ENCODE measurements at regions not wholly inside any gene's neighbourhood (a gene's known extent, or its start where the extent isn't known, plus 50 kb on each side); places are given as distances from the start of the nearest gene placed in this dataset.

DNA sequence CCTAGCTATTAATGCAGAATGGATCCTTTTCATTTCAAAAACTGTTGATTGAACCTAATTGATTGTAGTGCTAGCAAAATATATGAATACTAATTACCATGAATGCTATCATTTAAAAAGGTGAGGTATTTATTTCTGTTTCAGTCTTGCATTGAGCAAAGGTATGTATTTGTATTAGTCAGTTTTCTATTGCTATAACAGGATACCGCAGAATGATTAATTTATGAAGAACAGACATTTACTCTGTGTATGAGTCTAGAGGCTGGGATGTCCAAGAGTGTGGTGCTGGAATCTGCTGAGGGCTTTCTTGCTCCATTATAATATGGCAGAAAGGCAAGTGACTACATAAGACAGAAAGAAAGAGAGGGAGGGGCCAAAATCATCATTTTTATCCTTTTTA lies 199.2 kb downstream of the KIF20B start:
- Histone ChIP-seq H3K27me3 (ENCODE audit: insufficient read depth, low read length) (no peaks in the 10 kb centered on the region), H3K4me3 (ENCODE audit: insufficient read depth, low read depth, low read length) (no peak overlapping the region), H3K79me2 (ENCODE audit: insufficient read depth, low read length) (no peaks in the 10 kb centered on the region), H3K9me3 (ENCODE audit: insufficient read depth, low read depth, low read length) (no peaks in the 10 kb centered on the region), H3K27ac (ENCODE audit: low read depth, low read length) (no peak overlapping the region), H3K4me1 (ENCODE audit: insufficient read depth, low read length) (no peaks in the 10 kb centered on the region), H4K20me1 (ENCODE audit: insufficient read depth, low read length) (no peaks in the 10 kb centered on the region), H3K4me2 (ENCODE audit: low read length) (no peak overlapping the region), H3K9ac (ENCODE audit: low read length) (no peak overlapping the region), H2AFZ (ENCODE audit: low read depth, low read length) (no peak overlapping the region), H3K36me3 (ENCODE audit: insufficient read depth, low read length) (no peaks in the 10 kb centered on the region)
- Mint-ChIP-seq H3K36me3 (ENCODE audit: low read depth, unreplicated experiment) (no peaks in the 10 kb centered on the region), H3K4me3 (ENCODE audit: unreplicated experiment) (no peak overlapping the region), H3K27ac (ENCODE audit: unreplicated experiment) (no peak overlapping the region), H3K9me3 (ENCODE audit: unreplicated experiment) (no peaks in the 10 kb centered on the region), H3K27me3 (ENCODE audit: low read depth, unreplicated experiment) (peaks cover 1% of the 10 kb centered on the region), H3K4me1 (ENCODE audit: low read depth, unreplicated experiment) (no peaks in the 10 kb centered on the region)
- TF ChIP-seq, protein P1, sequence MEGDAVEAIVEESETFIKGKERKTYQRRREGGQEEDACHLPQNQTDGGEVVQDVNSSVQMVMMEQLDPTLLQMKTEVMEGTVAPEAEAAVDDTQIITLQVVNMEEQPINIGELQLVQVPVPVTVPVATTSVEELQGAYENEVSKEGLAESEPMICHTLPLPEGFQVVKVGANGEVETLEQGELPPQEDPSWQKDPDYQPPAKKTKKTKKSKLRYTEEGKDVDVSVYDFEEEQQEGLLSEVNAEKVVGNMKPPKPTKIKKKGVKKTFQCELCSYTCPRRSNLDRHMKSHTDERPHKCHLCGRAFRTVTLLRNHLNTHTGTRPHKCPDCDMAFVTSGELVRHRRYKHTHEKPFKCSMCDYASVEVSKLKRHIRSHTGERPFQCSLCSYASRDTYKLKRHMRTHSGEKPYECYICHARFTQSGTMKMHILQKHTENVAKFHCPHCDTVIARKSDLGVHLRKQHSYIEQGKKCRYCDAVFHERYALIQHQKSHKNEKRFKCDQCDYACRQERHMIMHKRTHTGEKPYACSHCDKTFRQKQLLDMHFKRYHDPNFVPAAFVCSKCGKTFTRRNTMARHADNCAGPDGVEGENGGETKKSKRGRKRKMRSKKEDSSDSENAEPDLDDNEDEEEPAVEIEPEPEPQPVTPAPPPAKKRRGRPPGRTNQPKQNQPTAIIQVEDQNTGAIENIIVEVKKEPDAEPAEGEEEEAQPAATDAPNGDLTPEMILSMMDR (IDR thresholded peaks at IDR 0.05; ENCODE audit: insufficient read depth, low read depth, low read length): no peak
- TF ChIP-seq EZH2 (IDR thresholded peaks at IDR 0.05; ENCODE audit: insufficient read depth, low read length): no peak
- FAIRE-seq (no peak), DNase-seq (ENCODE audit: low read depth) (no peak)

DNA sequence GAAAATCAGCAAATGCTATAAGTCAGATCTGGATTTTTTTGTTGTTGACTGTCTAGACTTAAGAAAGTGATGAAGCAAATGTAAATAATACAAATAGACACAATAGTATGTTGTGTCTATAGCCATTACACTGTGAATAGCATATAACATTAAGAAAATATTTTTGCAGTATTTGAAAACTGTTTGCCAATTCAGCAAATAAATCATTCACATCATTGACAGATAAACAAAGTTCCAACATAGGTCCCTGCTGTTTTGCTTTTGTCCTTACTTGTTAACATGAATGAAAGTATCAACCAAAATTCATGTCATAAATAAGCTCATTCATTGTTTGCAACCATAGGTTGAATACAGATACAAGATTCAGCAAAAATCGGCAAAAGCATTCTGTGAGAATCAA lies 200.5 kb downstream of the KIF20B start:
- no peak overlapping the region for H3K27ac Mint-ChIP-seq (ENCODE audit: unreplicated experiment)
- Histone ChIP-seq H3K36me3 (ENCODE audit: insufficient read depth, low read length) (no peaks in the 10 kb centered on the region), H3K9me3 (ENCODE audit: insufficient read depth, low read depth, low read length) (no peaks in the 10 kb centered on the region), H3K4me1 (ENCODE audit: insufficient read depth, low read length) (no peaks in the 10 kb centered on the region), H3K9ac (ENCODE audit: low read length) (no peak overlapping the region), H3K79me2 (ENCODE audit: insufficient read depth, low read length) (no peaks in the 10 kb centered on the region), H3K27ac (ENCODE audit: low read depth, low read length) (no peak overlapping the region), H3K27me3 (ENCODE audit: insufficient read depth, low read length) (no peaks in the 10 kb centered on the region), H4K20me1 (ENCODE audit: insufficient read depth, low read length) (no peaks in the 10 kb centered on the region), H3K4me3 (ENCODE audit: insufficient read depth, low read depth, low read length) (no peak overlapping the region), H3K4me2 (ENCODE audit: low read length) (no peak overlapping the region), H2AFZ (ENCODE audit: low read depth, low read length) (no peak overlapping the region)
- no peaks in the 10 kb centered on the region for H3K36me3 Mint-ChIP-seq (ENCODE audit: low read depth, unreplicated experiment)
- FAIRE-seq: no peak
- H3K9me3 Mint-ChIP-seq (ENCODE audit: unreplicated experiment): no peaks in the 10 kb centered on the region
- DNase-seq (ENCODE audit: low read depth): no peak
- peaks cover 1% of the 10 kb centered on the region for H3K27me3 Mint-ChIP-seq (ENCODE audit: low read depth, unreplicated experiment)
- TF ChIP-seq, protein P1 (IDR thresholded peaks at IDR 0.05; ENCODE audit: insufficient read depth, low read depth, low read length): no peak
- no peak for TF ChIP-seq EZH2 (IDR thresholded peaks at IDR 0.05; ENCODE audit: insufficient read depth, low read length)
- no peaks in the 10 kb centered on the region for H3K4me1 Mint-ChIP-seq (ENCODE audit: low read depth, unreplicated experiment)
- H3K4me3 Mint-ChIP-seq (ENCODE audit: unreplicated experiment): no peak overlapping the region

DNA sequence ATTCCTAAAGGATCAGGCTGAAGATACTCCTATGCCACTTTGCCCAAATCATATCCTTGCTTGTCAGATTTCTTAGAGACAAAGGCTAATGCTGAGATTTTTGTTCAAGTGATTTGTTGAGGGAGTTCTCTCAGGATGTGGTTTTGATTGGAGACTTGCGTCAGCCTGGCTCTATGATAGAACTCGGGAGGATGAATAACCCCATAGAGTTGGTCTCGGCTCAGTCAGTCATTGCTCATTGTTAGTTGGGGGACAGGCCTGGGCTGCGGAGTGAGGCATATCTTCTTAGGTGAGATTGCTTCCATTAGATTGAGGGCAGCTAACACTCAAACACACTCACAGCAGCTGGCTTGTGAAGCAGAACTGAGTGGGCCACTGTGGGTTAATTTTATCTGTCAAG lies 203.4 kb downstream of the KIF20B start:
- H3K4me3 ChIP-seq (ENCODE audit: insufficient read depth, low read depth, low read length): no peak overlapping the region
- H4K20me1 ChIP-seq (ENCODE audit: insufficient read depth, low read length): no peaks in the 10 kb centered on the region
- H3K36me3 ChIP-seq (ENCODE audit: insufficient read depth, low read length): no peaks in the 10 kb centered on the region
- H3K9ac ChIP-seq (ENCODE audit: low read length): no peak overlapping the region
- no peaks in the 10 kb centered on the region for H3K4me1 ChIP-seq (ENCODE audit: insufficient read depth, low read length)
- H3K79me2 ChIP-seq (ENCODE audit: insufficient read depth, low read length): no peaks in the 10 kb centered on the region
- Mint-ChIP-seq H3K36me3 (ENCODE audit: low read depth, unreplicated experiment) (no peaks in the 10 kb centered on the region), H3K4me1 (ENCODE audit: low read depth, unreplicated experiment) (no peaks in the 10 kb centered on the region), H3K9me3 (ENCODE audit: unreplicated experiment) (no peaks in the 10 kb centered on the region), H3K4me3 (ENCODE audit: unreplicated experiment) (no peak overlapping the region), H3K27ac (ENCODE audit: unreplicated experiment) (no peak overlapping the region), H3K27me3 (ENCODE audit: low read depth, unreplicated experiment) (peaks cover 3% of the 10 kb centered on the region)
- H3K4me2 ChIP-seq (ENCODE audit: low read length): no peak overlapping the region
- no peak overlapping the region for H3K27ac ChIP-seq (ENCODE audit: low read depth, low read length)
- no peak overlapping the region for H2AFZ ChIP-seq (ENCODE audit: low read depth, low read length)
- H3K27me3 ChIP-seq (ENCODE audit: insufficient read depth, low read length): no peaks in the 10 kb centered on the region
- H3K9me3 ChIP-seq (ENCODE audit: insufficient read depth, low read depth, low read length): no peaks in the 10 kb centered on the region
- no peak for TF ChIP-seq EZH2 (IDR thresholded peaks at IDR 0.05; ENCODE audit: insufficient read depth, low read length)
- TF ChIP-seq, protein P1 (IDR thresholded peaks at IDR 0.05; ENCODE audit: insufficient read depth, low read depth, low read length): no peak
- FAIRE-seq (no peak), DNase-seq (ENCODE audit: low read depth) (peak; percentile 60)
